NCI-H2107 treated with DMSO at 0.1 percent for 48 hours (cell line): ENCODE measurements at regions not wholly inside any gene's neighbourhood (a gene's known extent, or its start where the extent isn't known, plus 50 kb on each side); places are given as distances from the start of the nearest gene placed in this dataset.

Experiments
- DNase-seq: peaks from one replicate; lab custom pipeline; 2025; ENCODE audit not compliant: unreplicated experiment; lab: John Stamatoyannopoulos, UW

DNA sequence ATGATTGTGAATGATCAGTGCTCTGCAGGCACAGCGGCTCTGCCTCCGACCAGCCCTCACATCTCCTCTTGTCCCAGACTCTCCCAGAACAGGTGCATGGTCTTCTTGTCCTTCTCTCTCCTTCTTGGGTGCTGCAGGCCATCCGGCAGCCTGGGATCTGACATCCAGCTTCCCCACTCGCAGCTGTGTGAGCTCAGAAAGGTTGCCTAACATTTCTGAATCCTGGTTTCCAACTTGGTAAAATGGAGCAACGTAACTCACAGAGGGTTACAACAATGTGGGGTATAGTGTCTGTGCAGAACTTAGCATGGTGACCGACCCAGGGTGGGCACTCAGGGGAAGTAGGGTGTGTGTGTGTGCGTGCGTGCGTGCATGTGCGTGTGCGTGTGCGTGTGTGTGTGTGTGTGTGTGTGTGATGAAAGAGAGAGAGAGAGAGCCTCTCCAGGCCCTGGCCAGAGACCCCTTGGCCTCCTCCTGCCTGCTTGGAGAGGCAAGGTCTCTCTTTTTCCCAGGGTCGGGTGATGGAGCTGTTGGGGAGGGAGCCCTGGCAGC is 110.1 kb downstream of the SNX5 start:
- no peak for DNase-seq

DNA sequence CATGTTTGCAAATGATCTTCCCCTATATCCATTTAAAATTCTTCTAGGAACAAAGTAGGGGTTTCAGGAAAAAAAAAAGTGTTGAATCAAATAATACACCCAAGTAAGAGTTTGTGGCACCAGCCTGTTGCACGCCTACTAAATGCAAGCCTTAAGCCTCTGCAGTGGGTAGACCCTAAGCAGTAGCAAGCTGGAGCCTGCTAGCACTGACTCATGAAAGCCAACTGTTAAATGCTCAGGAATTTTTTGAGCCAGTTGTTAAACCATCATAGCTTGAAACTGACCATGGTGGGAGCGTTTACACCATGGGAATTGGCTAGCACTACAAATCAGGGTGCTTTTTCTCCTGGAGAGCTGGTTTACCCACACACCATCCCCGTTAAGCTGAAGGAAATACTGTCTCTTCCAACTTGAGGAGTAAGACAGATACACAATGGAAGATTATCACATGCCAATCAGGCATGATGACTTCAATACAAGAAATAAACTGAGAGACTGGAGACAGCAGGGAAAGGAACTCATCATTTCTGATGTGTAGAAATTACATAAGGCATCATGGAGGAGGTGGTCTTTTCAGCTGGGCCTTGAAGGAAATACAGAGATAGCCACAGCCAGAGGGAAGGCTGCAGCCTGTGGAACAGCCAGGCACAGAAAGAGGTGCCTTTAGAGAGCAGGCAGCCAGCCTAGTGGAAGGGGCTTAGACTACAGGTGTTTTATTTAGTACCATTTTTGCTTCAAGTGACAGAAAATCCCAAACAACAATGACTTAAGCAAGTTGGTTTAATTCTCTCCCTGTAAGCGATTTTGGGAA is 110.8 kb downstream of the SNX5 start:
- DNase-seq, result no peak

DNA sequence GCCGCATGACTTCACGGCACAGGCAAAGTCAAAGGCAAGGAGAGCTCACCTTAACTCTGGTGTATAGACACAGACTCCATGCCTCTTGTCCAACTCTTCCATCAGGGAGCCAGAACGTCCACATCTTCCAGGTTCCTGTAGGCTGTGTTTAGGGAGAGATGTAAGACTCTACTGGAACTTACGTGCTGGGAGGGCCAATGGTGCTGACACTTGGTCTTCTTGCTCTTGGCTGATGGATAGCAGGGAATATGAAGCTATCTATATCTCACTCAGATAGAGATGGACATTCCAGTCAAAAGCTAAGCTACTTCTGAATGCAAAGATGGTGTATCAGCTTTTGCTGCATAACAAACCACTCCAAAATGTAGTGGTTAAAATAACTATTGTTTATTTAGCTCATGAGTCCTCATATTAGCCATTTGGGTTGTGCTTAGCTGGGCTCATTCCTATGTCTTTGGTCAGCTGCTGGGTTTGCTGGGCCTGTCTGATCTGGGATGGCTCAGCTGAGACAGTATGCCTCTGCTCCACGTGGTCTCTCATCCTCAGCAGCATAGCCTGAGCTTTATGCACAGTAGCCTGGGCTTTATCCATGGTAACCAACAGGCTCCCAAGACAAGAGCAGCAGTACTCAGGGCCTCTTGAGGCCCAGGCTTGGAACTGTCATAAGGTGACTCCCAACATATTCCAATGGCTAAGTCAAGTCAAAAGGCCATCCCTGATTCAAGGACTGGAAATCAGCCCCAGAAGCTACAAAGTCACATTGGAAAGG is 111.6 kb downstream of the SNX5 start:
- DNase-seq, result no peak

DNA sequence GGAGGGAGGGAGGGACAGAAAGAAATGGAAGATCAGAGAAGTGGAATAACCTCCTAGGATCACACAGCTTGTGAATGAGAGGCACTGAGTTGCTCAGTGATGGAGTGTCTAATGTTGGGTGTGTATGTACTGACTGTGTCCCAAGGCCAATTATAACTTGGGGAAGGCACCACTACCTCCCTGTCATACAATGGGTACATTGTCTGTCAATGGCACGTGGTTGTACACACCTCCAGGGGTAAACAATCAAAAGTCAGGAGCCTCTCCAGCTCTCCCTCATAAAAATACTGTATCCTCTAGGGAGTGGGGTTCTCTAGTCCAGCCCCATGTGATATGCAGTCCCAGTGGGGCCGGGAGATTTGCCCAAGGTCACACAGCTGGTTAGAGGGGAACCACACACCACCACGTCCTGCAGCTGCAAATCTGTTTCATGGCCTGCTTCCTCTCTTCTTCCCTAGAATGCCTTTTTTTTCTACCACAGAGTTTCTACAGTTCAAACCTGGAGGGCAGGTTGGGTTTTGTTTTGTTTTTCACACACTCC is 112.5 kb downstream of the SNX5 start:
- no peak for DNase-seq

DNA sequence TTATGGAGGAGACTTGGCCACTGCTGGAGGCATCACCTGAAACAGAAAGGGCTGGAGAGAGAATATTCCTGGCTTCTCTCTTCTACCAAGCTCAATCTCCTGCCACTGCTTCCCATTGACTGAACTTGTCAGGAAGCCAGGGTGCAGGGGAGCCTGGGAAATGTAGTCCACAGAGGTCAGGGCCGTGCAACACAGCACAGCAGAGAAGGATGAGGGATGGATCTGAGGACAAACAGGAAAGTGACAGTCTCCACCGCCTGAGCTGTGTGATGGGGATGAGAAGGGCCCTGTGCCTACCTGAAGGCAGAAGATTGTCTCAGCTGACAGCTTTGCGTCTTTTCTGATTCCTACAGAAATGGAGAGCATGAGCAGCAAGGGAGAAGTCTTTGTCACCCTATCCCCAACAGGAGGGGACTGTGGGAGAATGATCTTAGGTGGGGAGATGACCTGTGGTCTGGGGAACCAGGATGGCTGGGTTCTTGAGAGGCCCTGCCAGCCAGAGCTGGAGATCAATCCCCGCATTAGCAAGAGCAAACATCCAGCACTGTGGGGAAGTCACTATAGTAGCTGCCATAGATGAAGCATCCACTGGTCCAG is 114.2 kb downstream of the SNX5 start:
- DNase-seq, result no peak

DNA sequence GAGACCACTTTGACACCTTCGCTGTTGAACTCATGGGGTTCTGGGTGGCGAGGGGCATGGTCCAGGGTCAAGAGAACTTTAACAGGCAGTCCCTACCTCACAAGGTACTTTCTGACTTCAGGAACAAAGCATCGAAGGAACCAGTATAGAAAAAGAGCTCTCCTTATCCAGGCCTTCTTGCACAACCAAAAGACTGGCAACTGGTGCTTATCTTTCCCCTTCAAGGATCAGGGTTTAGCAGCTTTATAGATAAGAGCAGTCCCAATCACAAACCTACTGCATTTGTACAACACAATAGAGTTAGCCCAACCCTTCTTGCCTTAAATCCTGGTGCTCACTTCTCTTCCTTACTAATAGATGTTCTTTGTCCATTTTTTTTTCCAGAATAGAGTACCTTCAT is 116.3 kb downstream of the SNX5 start:
- no peak for DNase-seq

DNA sequence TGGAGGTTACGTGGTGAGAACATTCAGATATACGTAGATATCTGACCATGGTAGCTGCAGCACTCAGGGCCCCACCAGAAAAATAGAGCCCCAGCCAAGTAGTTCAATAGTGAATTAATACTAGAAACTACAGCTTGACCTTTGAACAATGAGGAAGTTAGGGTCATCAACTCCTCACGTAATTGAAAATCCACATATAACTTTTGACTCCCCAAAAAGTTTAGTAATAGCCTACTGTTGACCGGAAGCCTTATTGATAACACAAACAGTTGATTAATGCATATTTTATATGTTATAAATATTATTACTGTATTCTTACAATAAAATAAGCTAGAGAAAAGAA is 117.9 kb downstream of the SNX5 start:
- no peak for DNase-seq

DNA sequence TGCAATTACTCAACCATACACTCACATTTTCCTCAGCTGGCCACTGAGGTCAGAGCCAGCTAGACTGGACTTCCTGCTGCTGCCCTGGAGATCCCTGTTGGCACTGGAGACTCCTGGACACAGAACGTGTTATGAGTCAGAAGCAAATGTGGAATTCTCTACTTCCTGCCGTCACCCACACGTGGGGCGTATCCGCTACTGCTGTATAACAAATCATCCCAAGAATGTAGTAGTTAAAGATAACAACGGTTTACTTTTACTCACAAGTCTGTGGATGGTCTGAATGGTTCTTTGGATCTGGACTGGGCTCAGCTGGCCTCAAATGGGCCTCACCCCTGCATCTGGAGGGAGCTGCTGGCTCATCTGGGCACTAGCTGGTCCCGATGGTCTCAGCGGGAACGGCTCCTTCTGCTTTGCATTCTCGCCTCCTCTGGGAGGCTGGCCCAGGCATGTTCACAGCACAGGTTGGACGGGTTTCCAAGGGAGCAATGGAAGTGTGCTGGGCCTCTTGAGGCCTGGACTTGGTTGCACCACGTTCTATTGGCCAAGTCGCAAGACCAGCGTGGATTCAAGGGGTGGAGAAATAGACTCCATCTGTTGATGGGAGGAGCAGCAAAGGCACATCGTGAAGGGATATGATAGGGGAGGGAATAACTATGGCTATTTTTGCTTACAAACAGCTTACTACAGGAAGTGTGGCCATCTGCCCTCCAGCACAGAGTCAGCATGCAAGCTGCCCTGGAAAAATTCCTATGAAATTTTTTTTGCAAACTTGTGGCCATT is 118.5 kb downstream of the SNX5 start:
- no peak for DNase-seq

DNA sequence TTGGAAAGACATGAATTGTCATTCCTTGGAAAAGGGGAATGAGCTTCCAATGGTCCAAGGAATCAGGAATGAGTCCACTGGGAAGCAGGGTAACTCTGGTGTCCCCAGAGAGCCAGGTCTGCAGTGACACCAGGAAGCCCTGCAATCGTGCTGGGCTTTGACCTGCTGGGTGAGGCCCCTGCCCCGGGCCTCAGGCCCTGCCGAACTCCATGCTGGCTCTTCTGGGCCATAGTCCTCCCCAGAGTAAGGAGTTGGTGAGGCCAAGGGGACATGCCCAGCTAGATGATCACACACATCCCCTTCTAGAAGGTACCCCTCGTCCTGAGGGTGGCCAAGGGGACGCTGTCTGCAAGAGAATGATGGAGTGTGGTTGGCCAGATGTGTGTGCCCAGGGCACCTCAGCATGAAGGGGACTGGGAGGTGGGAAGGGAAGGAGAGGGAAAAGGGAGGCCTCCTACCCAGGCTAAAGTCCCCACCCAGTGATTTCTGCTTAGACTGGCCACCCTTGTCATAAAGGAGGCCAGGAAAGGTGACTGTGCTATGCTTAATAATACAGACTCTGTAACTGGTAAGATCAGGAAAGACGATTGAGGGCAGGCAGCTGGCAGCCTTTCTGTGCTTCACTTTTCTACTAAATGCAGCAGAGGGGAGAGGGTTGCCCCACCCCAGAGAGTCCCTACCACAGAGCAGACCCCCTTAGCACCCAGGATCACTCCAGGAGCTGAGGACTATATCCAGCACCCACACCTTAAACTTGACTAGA is 119.3 kb downstream of the SNX5 start:
- DNase-seq, result no peak

DNA sequence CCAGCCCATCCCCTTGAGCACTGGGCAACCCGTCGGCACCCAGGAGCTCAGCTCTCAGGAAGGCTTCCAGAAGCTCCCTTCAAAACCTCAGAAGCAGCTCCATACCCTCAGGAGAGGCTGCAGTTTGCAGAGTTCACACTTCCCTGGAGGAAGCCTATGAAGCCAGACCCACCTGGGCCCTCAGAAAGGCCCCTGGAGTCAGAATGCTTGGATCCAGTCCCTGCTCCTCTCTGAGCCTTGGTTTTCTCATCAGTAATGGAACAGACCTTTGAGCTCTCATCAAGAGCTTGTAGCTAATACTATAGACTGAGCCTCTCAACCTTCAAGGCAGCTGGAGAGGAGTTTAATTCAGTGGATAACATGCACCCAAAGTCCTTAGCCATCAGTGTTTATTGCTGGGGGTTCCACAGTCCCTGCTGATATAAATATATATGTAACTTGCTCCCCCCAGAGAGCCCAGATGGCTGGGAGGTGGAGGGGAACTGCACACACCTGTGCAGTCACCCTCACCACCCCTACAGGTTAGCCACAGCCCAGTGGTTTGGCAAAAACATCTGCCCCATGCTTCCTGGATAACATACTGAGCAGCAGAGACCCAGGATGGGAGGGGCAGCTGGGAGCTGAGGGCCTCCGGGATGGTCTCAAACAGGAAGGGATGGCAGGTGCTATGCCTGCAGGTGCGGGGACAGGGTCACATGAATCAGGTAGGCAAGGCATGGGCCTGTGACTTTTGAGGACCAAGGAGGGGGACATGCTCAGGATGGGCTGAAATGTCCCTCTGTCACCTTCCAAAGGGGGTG is 120.1 kb downstream of the SNX5 start:
- no peak for DNase-seq

DNA sequence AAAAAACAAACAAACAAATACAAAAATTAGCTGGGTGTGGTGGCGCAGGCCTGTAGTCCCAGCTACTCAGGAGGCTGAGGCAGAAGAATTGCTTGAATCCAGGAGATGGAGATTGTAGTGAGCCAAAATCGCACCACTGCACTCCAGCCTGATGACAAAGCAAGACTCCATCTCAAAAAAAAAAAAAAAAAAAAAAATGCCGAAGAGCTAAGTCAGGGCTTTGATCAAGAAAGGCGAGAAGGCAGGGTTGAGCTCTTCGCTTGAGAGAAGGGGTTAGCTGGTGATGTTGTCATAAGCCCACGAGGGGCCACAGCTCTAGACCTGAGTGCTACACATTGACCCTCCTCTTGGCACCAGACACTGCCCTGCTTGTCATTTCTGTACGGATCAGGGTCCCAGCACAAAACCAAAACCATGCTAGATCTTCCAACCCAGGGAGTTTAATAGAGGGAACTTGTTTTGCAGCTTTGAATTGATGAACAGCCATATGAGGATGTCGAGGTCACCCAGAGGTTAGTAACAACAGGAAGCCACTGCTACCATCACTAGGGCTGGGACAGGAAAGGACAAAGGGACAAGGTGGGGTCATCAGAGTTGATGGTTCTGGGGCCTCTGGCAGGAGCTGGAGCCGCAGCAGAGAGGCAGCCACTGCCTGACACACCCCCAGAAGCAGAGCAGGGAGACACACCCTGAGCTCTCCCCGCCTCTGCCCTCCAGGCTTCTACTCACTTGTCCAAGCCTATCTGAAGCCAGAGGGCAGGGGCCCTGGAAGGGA is 122.7 kb downstream of the SNX5 start:
- no peak for DNase-seq

DNA sequence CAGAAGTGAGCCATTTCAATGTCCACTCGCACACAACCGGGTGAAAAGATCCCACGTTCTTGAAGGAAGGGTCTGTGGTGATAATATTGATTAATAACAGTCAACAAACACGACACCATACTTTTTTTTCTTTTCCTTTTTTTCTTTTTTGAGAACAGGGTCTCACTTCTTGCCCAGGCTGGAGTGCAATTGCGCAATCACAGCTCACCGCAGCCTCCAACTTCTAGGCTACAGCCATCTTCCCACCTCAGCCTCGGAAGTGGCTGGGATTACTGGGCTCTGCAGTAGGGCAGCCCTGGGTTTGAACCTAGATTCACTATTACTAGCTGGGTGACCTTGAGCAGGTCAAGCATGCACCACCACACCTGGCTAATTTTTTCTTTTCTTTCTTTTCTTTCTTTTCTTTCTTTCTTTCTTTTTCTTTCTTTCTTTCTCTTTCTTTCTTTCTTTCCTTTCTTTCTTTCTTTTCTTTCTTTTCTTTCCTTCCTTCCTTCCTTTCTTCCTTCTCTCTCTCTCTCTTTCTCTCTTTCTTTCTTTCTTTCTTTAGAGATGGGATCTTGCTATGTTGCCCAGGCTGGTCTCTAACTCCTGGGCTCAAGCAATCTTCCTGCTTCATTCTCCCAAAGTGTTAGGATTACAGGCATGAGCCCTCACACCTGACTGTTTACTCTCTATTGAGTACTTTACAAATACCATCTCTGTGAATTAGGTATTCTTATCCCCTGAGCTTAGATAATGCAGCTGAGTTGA is 123.9 kb downstream of the SNX5 start:
- no peak for DNase-seq

DNA sequence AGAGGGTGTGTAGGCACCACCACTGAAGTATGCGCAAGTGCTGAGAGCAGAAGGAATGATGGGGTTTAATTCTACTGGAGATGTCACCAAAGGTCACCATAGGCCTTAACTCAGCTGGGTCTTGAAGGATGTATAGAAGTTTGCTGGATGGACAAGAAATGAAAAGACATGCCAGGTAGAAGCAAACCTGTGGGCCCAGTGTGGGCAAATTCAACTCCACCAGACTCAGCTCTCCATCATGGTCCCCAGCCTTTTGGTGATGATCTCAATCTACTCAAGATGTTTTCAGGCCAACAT is 124.5 kb downstream of the SNX5 start:
- DNase-seq, result no peak

DNA sequence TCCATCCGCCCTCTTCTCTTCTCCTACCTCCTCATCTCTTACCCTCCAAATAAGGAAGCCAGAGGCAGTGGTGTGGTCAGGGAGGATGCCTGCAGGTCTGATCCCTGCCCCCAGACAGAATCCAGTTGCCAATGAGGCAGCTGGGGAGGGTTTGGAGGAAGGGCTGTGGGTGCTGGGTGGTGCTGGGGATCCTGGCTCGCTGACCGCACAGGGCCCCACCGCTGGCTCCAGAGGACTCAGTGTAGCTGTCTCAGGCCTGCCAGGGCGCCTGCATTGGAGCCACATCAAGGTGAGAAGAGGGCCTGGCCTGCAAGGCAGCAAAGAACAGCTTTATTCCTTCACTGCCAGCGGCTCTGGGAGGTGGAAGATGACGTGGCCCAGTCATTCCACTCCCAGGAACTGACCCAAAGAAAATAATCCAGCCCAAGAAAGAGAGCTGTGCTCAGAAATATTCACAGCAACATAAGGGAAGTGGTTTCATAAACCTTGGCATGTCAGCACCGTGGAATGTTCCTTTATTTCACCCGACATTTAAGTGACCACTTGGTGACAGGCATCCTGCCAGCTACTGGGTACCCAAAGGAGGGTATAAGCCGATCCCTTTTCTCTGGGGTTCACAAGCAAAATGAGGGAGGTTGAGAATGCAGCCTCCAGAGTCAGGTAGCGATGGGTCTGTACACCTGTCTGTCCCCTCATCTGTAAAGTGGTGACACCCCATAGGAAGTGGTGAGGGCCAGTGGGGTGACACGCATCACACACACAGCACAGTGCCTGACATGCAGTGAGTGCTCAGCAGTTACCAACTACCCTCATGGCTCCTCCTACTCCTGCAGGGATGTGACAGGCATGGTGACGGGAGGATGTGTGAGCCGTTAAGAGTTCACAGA is 125.1 kb downstream of the SNX5 start:
- no peak for DNase-seq

DNA sequence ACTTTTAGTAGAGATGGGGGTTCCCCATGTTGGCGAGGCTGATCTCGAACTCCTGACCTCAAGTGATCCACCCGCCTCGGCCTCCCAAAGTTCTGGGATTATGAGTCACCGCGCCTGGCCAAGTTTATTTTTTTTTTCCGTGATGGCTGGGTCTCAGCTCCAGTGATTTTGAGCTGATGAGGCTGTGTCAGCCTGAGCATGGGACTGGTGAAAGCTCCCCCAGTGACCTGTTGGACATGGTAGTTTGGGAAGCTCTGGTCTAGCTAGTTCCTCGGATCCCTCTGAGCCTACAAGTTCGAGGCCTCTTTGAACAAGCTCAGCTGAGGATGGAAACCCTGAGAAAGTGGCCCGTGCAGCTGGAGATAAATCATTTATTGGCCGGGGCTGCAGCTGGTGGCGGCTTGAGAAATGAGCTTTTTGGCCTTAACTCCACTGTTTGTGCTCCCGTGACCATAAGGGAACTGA is 126.8 kb downstream of the SNX5 start:
- DNase-seq, result no peak

DNA sequence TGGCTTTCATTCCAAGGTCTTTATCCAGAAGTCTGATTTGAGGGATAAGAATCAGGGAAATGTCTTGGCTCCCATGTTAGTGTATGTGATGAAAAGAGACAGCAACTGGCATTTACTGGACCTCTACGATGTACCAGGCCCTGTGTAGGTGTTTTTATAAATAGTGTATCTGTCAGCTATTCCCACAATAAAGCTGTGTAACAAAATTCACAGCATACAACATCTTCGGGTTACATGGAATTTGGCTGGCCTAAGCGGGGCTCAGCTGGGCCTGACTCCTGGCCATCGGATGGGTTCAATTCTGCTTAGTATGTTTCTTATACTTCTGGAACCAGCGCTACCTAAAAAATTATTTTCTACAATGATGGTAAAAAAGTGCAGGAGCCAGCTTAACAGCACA is 128.2 kb downstream of the SNX5 start:
- DNase-seq, result no peak

DNA sequence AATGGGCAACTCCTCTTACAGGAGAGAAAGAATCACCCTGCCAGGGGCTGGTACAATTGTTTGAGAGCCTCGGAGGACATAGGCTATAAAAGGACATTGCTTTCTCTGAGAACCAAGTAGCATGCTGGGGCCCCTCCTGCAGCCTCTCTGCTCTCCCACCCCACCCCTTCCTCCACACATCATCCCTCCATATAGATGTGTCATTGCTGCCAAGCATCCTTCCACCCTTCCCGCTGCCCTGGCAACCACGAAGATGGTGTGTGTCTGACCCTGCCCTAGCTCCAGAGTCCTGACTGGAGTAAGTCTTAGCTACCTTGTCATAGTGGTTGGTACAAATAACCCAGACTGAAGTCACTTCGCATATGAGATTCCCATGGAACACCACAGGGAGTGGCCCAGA is 129.7 kb downstream of the SNX5 start:
- no peak for DNase-seq
